GM12874 (cell line): ENCODE measurements at regions not wholly inside any gene's neighbourhood (a gene's known extent, or its start where the extent isn't known, plus 50 kb on each side); places are given as distances from the start of the nearest gene placed in this dataset.

ENCODE experiments used
- TF ChIP-seq, protein P1 (sequence below): IDR thresholded peaks from 2 replicates; pipeline ENCODE4 v1.5.1; 2011; ENCODE audit warnings: low read depth, mild to moderate bottlenecking, control low read depth, low read length, moderate library complexity; ENCODE audit not compliant: insufficient read depth

DNA sequence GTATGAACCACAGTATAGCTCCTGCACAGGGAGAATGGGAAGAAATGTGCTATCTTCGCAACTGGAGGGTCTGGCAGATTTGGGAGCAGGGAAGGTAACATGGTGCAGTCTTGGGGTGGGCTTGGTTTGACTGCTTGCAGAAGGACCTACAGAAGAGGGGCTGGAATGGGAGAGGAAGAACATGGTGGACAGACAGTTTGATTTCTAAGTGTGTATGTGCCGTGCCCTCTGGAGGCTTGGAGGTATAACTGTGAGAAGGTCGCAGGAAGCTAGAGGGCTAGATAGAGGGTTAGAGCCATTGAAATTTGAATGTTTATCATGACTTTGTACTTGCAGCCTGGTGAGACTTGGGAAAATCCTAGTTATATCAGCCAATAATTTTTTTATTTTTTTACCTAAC, 169.2 kb downstream of the SQOR start:
- TF ChIP-seq, protein P1, sequence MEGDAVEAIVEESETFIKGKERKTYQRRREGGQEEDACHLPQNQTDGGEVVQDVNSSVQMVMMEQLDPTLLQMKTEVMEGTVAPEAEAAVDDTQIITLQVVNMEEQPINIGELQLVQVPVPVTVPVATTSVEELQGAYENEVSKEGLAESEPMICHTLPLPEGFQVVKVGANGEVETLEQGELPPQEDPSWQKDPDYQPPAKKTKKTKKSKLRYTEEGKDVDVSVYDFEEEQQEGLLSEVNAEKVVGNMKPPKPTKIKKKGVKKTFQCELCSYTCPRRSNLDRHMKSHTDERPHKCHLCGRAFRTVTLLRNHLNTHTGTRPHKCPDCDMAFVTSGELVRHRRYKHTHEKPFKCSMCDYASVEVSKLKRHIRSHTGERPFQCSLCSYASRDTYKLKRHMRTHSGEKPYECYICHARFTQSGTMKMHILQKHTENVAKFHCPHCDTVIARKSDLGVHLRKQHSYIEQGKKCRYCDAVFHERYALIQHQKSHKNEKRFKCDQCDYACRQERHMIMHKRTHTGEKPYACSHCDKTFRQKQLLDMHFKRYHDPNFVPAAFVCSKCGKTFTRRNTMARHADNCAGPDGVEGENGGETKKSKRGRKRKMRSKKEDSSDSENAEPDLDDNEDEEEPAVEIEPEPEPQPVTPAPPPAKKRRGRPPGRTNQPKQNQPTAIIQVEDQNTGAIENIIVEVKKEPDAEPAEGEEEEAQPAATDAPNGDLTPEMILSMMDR = no peak

DNA sequence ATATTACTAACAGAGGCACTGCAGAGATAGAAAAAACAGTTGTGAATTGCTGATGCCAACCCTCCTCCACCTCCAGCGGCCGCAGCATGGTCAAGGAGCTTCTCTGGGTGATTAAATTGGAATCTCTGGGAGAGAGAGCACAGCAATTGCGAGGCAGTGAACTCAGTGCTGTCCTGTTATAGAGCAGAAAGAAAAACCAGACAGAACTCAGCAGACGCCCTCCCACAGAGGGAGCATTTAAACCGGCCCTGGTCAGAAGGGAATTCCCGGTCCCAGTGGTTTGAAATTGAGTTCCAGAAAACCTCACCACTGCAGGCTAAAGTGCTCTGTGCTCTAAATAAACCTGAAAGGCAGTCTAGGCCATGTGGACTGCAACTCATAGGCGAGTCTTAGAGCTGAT, 175.4 kb downstream of the SQOR start:
- TF ChIP-seq, protein P1 = no peak

DNA sequence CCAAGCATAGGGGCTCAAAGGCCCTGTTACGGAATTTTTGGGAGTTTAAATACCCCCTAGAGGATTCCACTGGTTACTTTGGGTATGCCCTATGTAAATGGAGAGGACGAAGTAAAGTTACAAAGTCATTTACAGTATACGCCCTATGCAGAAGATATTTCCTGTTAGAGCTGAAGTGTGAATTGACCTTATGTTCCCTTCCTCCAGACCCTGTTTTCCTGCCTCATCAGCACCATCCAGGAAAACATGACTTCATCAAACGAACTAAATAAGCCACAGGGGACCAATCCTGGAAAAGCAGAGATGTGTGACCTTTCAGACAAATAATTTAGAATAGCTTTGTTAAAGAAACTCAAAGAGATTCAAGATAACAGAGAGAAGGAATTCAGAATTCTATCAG, 177.4 kb downstream of the SQOR start:
- TF ChIP-seq, protein P1 = no peak

DNA sequence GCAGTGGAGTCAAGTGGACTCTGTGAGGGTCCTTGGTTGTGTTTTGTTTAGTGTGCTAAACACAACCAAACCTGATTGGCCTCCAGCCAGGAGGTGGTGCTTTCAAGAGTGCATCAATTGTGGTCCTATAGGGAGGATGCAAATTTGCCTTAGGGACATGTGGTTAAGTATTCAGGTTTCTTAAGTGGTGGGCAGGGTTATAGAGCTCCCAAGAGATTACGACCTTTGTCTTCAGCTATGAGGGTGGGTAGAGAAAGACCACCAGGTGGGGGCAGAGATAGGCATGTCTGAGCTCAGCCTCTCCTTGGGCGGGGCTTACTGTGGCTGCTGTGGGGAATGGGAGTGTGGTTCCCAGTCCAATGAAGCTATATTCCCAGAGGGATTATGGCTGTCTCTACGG, 186.6 kb downstream of the SQOR start:
- TF ChIP-seq, protein P1 = no peak

DNA sequence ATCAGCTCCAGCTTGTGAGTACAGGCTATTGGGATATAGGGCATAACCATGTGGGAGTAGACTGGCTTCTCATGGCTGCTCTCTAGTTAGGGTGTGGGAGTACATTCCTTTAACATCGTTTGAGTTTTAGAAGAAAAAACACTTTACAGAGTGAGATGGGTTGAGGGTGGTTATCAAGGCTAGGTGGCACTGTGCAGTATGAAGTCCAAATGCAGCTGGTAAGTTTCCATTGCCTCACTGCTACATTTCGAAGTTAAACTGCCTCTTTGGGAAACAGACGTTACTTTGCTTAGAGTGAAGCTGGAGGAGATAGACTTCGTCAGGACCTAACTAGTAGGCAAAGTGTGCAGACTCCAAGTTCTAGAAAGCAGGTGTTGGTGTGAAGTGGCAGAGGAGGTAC, 192.4 kb downstream of the SQOR start:
- TF ChIP-seq, protein P1 = no peak

DNA sequence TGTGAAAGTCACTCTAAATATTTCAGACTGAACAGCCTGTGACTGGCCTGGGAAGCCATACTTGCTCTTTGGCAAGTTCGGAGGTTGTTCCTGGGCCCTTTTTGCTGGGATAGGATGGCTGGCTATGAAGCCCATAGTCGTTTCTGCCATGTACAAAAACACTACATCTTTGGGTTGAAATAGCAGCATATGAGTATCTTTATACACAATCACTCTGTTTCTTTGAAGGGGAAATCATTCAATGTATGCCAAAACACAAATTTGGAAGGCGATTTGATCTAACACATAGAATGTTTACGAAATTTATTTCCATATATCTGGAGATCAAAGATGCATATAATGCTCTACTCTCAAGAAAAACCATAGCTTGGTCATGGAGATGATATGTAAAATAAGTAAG, 192.9 kb downstream of the SQOR start:
- TF ChIP-seq, protein P1 = no peak

DNA sequence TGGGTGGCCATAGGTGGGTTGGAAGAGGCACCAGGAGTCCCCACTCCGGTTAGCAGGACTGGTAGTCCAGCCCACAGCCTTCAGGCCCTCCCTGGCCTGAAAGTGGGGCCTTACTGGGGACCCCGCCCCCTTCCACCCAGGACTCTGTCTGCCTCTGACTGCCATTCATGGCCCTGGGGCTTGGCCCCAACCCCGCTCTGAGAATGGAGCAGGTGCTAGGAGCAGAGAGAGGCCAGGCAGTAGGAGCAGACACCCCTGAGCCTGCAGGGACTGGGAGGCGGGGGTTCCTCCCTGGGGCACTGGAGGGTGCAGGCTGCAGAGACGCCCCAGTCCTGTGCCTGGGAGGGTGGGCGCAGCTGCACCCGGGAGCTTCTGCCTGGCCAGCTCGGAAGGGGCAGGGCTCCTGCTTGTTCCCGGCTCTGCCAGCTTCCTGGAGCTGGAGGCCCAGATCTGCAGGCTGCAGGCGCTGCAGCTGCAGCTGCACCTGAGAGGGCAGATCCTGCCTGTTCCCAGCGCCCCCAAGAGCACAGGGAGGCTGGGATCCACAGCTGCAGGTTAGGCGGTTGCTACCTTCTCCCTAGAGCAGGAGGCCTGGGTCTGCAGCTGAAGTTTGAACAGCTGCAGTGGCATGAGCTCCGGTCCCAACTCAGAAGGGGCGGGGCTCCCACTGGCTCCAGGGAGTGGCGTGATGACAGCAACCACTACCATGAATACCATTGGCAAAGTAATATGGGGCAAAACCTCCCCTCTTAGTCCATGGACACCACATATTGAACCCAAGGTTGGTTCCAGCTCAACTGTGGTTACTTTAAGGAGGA, 194.7 kb downstream of the SQOR start:
- TF ChIP-seq, protein P1 = no peak

DNA sequence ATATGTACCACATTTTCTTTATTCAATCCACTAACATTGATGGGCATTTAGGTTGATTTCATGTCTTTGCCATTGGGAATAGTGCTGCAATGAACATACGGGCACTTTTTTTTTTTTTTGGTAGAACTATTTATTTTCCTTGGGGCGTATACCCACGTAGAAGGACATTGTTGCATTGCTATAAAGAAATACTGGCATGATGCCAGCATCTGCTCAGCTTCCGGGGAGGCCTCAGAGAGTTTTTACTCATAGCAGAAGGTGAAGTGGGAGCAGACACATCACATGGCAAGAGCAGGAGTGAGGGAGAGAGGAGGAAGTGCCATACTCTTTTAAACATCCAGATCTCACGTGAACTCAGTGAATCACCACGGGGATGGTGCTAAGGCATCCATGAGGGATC, 197.0 kb downstream of the SQOR start:
- TF ChIP-seq, protein P1 = no peak
